Amniotic stem cell (primary cell): ENCODE measurements at regions not wholly inside any gene's neighbourhood (a gene's known extent, or its start where the extent isn't known, plus 50 kb on each side); places are given as distances from the start of the nearest gene placed in this dataset.

Experiments
- DNase-seq: peaks from one replicate; lab custom pipeline; 2025; lab: John Stamatoyannopoulos, UW

- DNase-seq: no peak
Measured at GRCh38 chr1:82950606-82951200, 1048.2 kb downstream of the TTLL7 start.

GRCh38 chr1:82948386-82948785 is 1050.5 kb downstream of the TTLL7 start:
- DNase-seq: no peak

- no peak for DNase-seq
Measured at GRCh38 chr1:82947278-82947677, 1051.7 kb downstream of the TTLL7 start.

GRCh38 chr1:82946096-82946605 is 1052.8 kb downstream of the TTLL7 start:
- DNase-seq: no peak

- DNase-seq: no peak
Measured at GRCh38 chr1:82944822-82945221, 1054.1 kb downstream of the TTLL7 start.

- DNase-seq: no peak
Measured at GRCh38 chr1:82934074-82934473, 1064.9 kb downstream of the TTLL7 start.

GRCh38 chr1:82932727-82933126 is 1066.2 kb downstream of the TTLL7 start:
- no peak for DNase-seq

- DNase-seq: no peak
Measured at GRCh38 chr1:82932207-82932606, 1066.7 kb downstream of the TTLL7 start.

- no peak for DNase-seq
Measured at GRCh38 chr1:82931006-82931405, 1067.9 kb downstream of the TTLL7 start.

- DNase-seq: no peak
Measured at GRCh38 chr1:82927753-82928152, 1071.2 kb downstream of the TTLL7 start.

- DNase-seq: no peak
Measured at GRCh38 chr1:82924666-82925065, 1074.3 kb downstream of the TTLL7 start.

GRCh38 chr1:82923931-82924330 is 1075.0 kb downstream of the TTLL7 start:
- DNase-seq: no peak

GRCh38 chr1:82921759-82922158 is 1077.2 kb downstream of the TTLL7 start:
- no peak for DNase-seq

GRCh38 chr1:82920418-82921248 is 1078.3 kb downstream of the TTLL7 start:
- no peak for DNase-seq

GRCh38 chr1:82919837-82920236 is 1079.1 kb downstream of the TTLL7 start:
- no peak for DNase-seq

GRCh38 chr1:82907313-82907712 is 1091.6 kb downstream of the TTLL7 start:
- DNase-seq: no peak

- no peak for DNase-seq
Measured at GRCh38 chr1:82903626-82904025, 1095.3 kb downstream of the TTLL7 start.

- DNase-seq: no peak
Measured at GRCh38 chr1:82901561-82901960, 1097.4 kb downstream of the TTLL7 start.

- DNase-seq: no peak
Measured at GRCh38 chr1:82901118-82901517, 1097.8 kb downstream of the TTLL7 start.

- no peak for DNase-seq
Measured at GRCh38 chr1:82899017-82899416, 1098.3 kb downstream of the ADGRL2 start.

- no peak for DNase-seq
Measured at GRCh38 chr1:82897549-82897948, 1096.8 kb downstream of the ADGRL2 start.

- no peak for DNase-seq
Measured at GRCh38 chr1:82896036-82896435, 1095.3 kb downstream of the ADGRL2 start.

- no peak for DNase-seq
Measured at GRCh38 chr1:82894635-82895034, 1093.9 kb downstream of the ADGRL2 start.
